Lung (tissue), 11 donors: ENCODE measurements at regions not wholly inside any gene's neighbourhood (a gene's known extent, or its start where the extent isn't known, plus 50 kb on each side); places are given as distances from the start of the nearest gene placed in this dataset.

ENCODE experiments used
- ATAC-seq: fragments of 200-7000 bp; cut with Tn5 transposase; one replicate; pipeline ENCODE4 v1.9.1; 2020; ENCODE audit warnings: moderate number of reproducible peaks; ENCODE audit not compliant: insufficient read depth, low FRiP score
- DNase-seq, 3 donors: peaks; one replicate each; pipeline ENCODE4 v3.0.0-alpha.2; 2013 to 2017
- H3K27ac ChIP-seq, 2 donors: one replicate each; pipeline ENCODE4 v1.5.1; 2013; ENCODE audit warnings: mild to moderate bottlenecking in 2 of 2, moderate library complexity in 2 of 2, control low read depth in 1 of 2, inconsistent platforms in 1 of 2, low read depth in 1 of 2, low read length in 1 of 2
- H3K27me3 ChIP-seq, 3 donors: one replicate each; pipeline ENCODE4 v1.5.1; 2013; ENCODE audit warnings: low read length in 2 of 3; ENCODE audit not compliant: control insufficient read depth in 3 of 3, insufficient read depth in 3 of 3
- H3K36me3 ChIP-seq, 4 donors: one replicate each; pipeline ENCODE4 v1.5.1; 2013; ENCODE audit warnings: low read length in 4 of 4, mild to moderate bottlenecking in 1 of 4, moderate library complexity in 1 of 4; ENCODE audit not compliant: control insufficient read depth in 4 of 4, insufficient read depth in 4 of 4
- H3K4me1 ChIP-seq, 5 donors: one replicate each; pipeline ENCODE4 v1.5.1; 2013; ENCODE audit warnings: low read length in 5 of 5, mild to moderate bottlenecking in 2 of 5, moderate library complexity in 1 of 5; ENCODE audit not compliant: control insufficient read depth in 5 of 5, insufficient read depth in 5 of 5
- H3K4me3 ChIP-seq: one replicate; pipeline ENCODE4 v1.5.1; 2013; ENCODE audit warnings: mild to moderate bottlenecking, control low read depth, moderate library complexity
- H3K9ac ChIP-seq, 2 donors: one replicate each; pipeline ENCODE4 v1.5.1; 2013; ENCODE audit warnings: low read length in 2 of 2, control low read depth in 1 of 2; ENCODE audit not compliant: insufficient read depth in 1 of 2
- H3K9me3 ChIP-seq, 4 donors: one replicate each; pipeline ENCODE4 v1.5.1; 2013; ENCODE audit warnings: low read length in 3 of 4, mild to moderate bottlenecking in 1 of 4, moderate library complexity in 1 of 4; ENCODE audit not compliant: control insufficient read depth in 4 of 4, insufficient read depth in 3 of 4
- WGBS, 2 donors: extraction: QIAGEN DNeasy Blood & Tissue Kit; methylation state at CpG; one replicate each; pipeline ENCODE4 v1.1.7; 2013; 5-methylcytosine and 5-hydroxymethylcytosine counted together
- TF ChIP-seq, protein P1 (sequence below): IDR thresholded peaks from 2 replicates; pipeline ENCODE4 v1.5.1; 2012; ENCODE audit warnings: mild to moderate bottlenecking; ENCODE audit errors: control extremely low read depth, extremely low read depth
- donor health status: control.
- donor health status: control.
- donor health status: Bipolar disorder and iron deficiency.
- donor health status: healthy.
- donor health status: DM: yes; HTN: yes; CAD: no.

DNA sequence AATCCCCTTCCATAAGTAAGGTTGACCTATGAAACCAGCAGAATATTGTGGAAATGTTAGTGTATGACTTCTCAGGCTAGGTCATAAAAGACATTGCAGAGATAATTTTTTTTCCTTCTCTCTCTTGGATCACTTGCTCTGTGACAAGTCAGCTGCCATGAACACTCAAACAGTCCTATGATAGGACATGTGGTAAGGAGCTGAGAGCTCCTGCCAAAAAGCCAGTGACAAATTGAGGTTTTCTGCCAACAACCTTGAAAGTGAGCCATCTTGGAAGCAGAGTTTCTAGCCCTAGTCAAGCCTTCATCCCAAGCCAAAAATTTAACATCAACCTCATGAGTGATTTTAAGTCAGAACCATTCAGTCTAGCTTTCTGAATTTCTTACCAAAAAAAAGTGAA is 270.9 kb upstream of the NBEA start:
- H3K27ac ChIP-seq, result peak overlapping the region in 1 of 2 donors; percentile 54
- TF ChIP-seq, protein P1, sequence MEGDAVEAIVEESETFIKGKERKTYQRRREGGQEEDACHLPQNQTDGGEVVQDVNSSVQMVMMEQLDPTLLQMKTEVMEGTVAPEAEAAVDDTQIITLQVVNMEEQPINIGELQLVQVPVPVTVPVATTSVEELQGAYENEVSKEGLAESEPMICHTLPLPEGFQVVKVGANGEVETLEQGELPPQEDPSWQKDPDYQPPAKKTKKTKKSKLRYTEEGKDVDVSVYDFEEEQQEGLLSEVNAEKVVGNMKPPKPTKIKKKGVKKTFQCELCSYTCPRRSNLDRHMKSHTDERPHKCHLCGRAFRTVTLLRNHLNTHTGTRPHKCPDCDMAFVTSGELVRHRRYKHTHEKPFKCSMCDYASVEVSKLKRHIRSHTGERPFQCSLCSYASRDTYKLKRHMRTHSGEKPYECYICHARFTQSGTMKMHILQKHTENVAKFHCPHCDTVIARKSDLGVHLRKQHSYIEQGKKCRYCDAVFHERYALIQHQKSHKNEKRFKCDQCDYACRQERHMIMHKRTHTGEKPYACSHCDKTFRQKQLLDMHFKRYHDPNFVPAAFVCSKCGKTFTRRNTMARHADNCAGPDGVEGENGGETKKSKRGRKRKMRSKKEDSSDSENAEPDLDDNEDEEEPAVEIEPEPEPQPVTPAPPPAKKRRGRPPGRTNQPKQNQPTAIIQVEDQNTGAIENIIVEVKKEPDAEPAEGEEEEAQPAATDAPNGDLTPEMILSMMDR, result no peak
- ATAC-seq (no peak), DNase-seq (peak; percentile 63 to 93 (median 86))
- no peaks in the 10 kb centered on the region for H3K27me3 ChIP-seq
- no peak overlapping the region for H3K4me3 ChIP-seq
- H3K36me3 ChIP-seq, result no peaks in the 10 kb centered on the region
- H3K9ac ChIP-seq, result no peak overlapping the region
- peaks cover 0 to 18% (median 10%) of the 10 kb centered on the region in 5 donors for H3K4me1 ChIP-seq
- no peaks in the 10 kb centered on the region for H3K9me3 ChIP-seq

DNA sequence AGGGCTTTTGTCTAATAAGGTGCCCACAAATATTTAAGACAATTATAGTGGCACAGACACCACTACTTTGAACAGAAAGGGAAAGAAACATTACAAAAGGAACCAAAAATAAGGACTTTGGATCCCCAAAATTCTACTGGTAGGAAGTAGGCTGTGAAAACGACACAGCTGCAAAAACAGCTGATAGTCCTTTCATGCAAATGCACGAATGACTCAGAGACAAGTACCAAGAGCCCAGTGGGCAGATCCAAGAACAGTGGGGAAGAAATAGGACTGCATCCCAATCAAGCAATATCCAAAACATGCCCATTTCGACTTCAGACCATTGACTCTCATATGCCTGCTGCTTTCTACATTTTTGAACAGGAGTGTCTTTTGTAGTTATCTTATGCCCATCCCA is 269.4 kb upstream of the NBEA start:
- no peak for DNase-seq
- Histone ChIP-seq H3K9ac (no peak overlapping the region), H3K27ac (no peak overlapping the region), H3K9me3 (no peaks in the 10 kb centered on the region), H3K36me3 (no peaks in the 10 kb centered on the region), H3K4me1 (peaks cover 0 to 15% (median 6%) of the 10 kb centered on the region in 5 donors), H3K27me3 (no peaks in the 10 kb centered on the region), H3K4me3 (no peak overlapping the region)
- WGBS, 2 donors, result 64 to 68% methylated on average over 3 of the region's 3 CpGs
- TF ChIP-seq, protein P1, result no peak
- no peak for ATAC-seq

DNA sequence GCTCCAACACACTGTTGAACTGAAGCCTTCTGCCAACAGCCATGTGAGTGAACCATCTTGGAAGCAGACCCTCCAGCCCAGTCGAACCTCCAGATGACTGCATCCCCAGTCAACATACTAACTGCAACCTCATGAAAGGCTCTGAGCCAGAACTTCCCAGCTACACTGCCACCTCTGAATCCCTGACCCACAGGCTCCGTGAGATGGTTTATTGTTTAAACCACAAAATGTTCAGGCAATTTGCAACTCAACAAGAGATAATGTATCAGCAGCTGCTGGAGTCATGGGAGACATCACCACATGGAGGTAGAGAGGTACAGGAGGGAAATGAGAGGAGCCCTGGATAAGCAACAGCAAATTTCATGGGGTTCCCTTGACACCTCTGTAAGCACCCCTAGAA is 266.4 kb upstream of the NBEA start:
- no peak overlapping the region for H3K4me3 ChIP-seq
- H3K27ac ChIP-seq, result no peak overlapping the region
- no peak for ATAC-seq
- DNase-seq, result no peak
- 72 to 78% methylated on average over 2 of the region's 2 CpGs for WGBS, 2 donors
- no peak overlapping the region for H3K9ac ChIP-seq
- H3K9me3 ChIP-seq, result no peaks in the 10 kb centered on the region
- no peaks in the 10 kb centered on the region for H3K36me3 ChIP-seq
- peaks cover 0 to 13% (median 6%) of the 10 kb centered on the region in 5 donors for H3K4me1 ChIP-seq
- TF ChIP-seq, protein P1, result no peak
- H3K27me3 ChIP-seq, result no peaks in the 10 kb centered on the region

GRCh38 chr13:34678154-34678553 is 263.9 kb upstream of the NBEA start:
- DNase-seq (no peak), ATAC-seq (no peak)
- Histone ChIP-seq H3K27ac (no peak overlapping the region), H3K9ac (no peak overlapping the region), H3K4me1 (peaks cover 0 to 4% (median 0%) of the 10 kb centered on the region in 5 donors), H3K4me3 (no peak overlapping the region), H3K27me3 (no peaks in the 10 kb centered on the region), H3K9me3 (no peaks in the 10 kb centered on the region), H3K36me3 (no peaks in the 10 kb centered on the region)
- WGBS, 2 donors, result 70 to 73% methylated on average over 2 of the region's 2 CpGs
- TF ChIP-seq, protein P1, result no peak
